A673 (cell line): ENCODE measurements at regions not wholly inside any gene's neighbourhood (a gene's known extent, or its start where the extent isn't known, plus 50 kb on each side); places are given as distances from the start of the nearest gene placed in this dataset.

ENCODE experiments used
- BruUV-seq: library from RNA; stranded (reverse); fragments of 400-500 nt; replicated peaks from 2 replicates; lab custom pipeline; 2021; lab: Mats Ljungman, UMichigan
- CTCF ChIA-PET: fragments of 300-600 bp; sonication (Branson Sonifier 250); formaldehyde crosslinking; loops from one replicate; lab custom pipeline; 2022; ENCODE audit warnings: antibody characterized with exemption; lab: Charles Lee
- POLR2A ChIA-PET: fragments of 300-600 bp; sonication (Branson Sonifier 250); formaldehyde crosslinking; loops from one replicate; lab custom pipeline; 2022; ENCODE audit warnings: antibody characterized with exemption; ENCODE audit not compliant: low non-redundant PET; lab: Charles Lee
- DNase-seq: peaks from one replicate; pipeline ENCODE4 v3.0.0-alpha.2; 2015; ENCODE audit warnings: low spot score
- H3K27ac ChIP-seq: fragments of 200-600 bp; sonication (generic); 2 replicates; pipeline ENCODE4 v1.5.1; 2016; ENCODE audit warnings: mixed run types, low read depth, mild to moderate bottlenecking, mixed read lengths, antibody characterized with exemption, low read length; ENCODE audit not compliant: poor library complexity, severe bottlenecking
- H3K27me3 ChIP-seq: fragments of 200-600 bp; sonication (generic); replicated peaks from 2 replicates; pipeline ENCODE4 v1.6.1; 2017; ENCODE audit warnings: mixed run types, low read depth, mild to moderate bottlenecking, mixed read lengths, antibody characterized with exemption, low read length; ENCODE audit not compliant: insufficient read depth, poor library complexity
- H3K36me3 ChIP-seq: fragments of 200-600 bp; sonication (generic); 2 replicates; pipeline ENCODE4 v1.6.1; 2016; ENCODE audit warnings: mixed run types, mild to moderate bottlenecking, mixed read lengths, antibody characterized with exemption, low read length; ENCODE audit not compliant: insufficient read depth, poor library complexity, severe bottlenecking
- H3K4me1 ChIP-seq: fragments of 200-600 bp; sonication (generic); 2 replicates; pipeline ENCODE4 v1.6.1; 2017; ENCODE audit warnings: mixed run types, mild to moderate bottlenecking, mixed read lengths, antibody characterized with exemption, low read length; ENCODE audit not compliant: insufficient read depth, poor library complexity, severe bottlenecking
- H3K4me3 ChIP-seq: fragments of 200-600 bp; sonication (generic); 2 replicates; pipeline ENCODE4 v1.5.1; 2016; ENCODE audit warnings: low read depth, mixed run types, mild to moderate bottlenecking, mixed read lengths, low read length; ENCODE audit not compliant: poor library complexity, severe bottlenecking
- H3K9me3 ChIP-seq: fragments of 200-600 bp; sonication (generic); 2 replicates; pipeline ENCODE4 v1.6.1; 2016; ENCODE audit warnings: mixed run types, low read depth, mild to moderate bottlenecking, mixed read lengths, antibody characterized with exemption, low read length; ENCODE audit not compliant: poor library complexity, severe bottlenecking
- EZH2 ChIP-seq: fragments of 200-600 bp; sonication (generic); IDR thresholded peaks from 2 replicates; pipeline ENCODE4 v1.6.1; 2017; ENCODE audit warnings: borderline replicate concordance, low read depth, mild to moderate bottlenecking, mixed read lengths, antibody characterized with exemption, low read length; ENCODE audit not compliant: poor library complexity, severe bottlenecking
- intact Hi-C: fragments of 100-400 bp; cut with micrococcal nuclease; formaldehyde crosslinking; loops from one replicate; pipeline ENCODE4 v1.10.0; 2022; ENCODE audit not compliant: unreplicated experiment
- TF ChIP-seq, protein P1 (sequence below): fragments of 300-800, 200-600 bp; sonication (generic); conservative IDR thresholded peaks from 2 replicates; pipeline ENCODE4 v1.5.1; 2017; ENCODE audit warnings: low read depth, mild to moderate bottlenecking, antibody characterized with exemption, low read length, moderate library complexity, mixed read lengths

DNA sequence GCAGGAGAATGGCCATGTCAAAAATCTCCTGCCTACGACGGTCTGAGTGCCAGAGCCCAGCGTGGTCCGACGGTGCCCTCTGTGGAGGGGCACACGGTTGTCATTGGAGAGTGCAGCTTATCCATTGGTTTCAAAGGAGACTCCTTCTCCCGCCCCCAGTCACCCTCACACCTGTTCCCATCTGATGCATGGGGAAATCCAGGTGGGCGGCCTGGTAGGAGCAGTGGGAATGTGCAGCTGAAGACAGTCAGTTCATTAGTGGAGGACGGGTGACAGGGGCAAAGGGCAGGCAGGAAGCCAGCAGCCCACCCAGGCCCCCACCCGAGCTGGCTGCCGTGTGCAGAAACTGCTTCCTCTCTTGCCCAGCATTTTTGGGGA is 162.3 kb downstream of the IRF8 start:
- H3K9me3 ChIP-seq: no peaks in the 10 kb centered on the region
- H3K27ac ChIP-seq: no peak overlapping the region
- intact Hi-C loops: no loop called here
- TF ChIP-seq, protein P1, sequence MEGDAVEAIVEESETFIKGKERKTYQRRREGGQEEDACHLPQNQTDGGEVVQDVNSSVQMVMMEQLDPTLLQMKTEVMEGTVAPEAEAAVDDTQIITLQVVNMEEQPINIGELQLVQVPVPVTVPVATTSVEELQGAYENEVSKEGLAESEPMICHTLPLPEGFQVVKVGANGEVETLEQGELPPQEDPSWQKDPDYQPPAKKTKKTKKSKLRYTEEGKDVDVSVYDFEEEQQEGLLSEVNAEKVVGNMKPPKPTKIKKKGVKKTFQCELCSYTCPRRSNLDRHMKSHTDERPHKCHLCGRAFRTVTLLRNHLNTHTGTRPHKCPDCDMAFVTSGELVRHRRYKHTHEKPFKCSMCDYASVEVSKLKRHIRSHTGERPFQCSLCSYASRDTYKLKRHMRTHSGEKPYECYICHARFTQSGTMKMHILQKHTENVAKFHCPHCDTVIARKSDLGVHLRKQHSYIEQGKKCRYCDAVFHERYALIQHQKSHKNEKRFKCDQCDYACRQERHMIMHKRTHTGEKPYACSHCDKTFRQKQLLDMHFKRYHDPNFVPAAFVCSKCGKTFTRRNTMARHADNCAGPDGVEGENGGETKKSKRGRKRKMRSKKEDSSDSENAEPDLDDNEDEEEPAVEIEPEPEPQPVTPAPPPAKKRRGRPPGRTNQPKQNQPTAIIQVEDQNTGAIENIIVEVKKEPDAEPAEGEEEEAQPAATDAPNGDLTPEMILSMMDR: no peak
- no peak for TF ChIP-seq EZH2
- H3K4me3 ChIP-seq: no peak overlapping the region
- POLR2A ChIA-PET: no interaction called here
- no peaks in the 10 kb centered on the region for H3K36me3 ChIP-seq
- DNase-seq: no peak
- CTCF ChIA-PET: no interaction called here
- H3K4me1 ChIP-seq: no peaks in the 10 kb centered on the region
- H3K27me3 ChIP-seq: peaks cover 35% of the 10 kb centered on the region
- BruUV-seq: no TSS peak

GRCh38 chr16:86061721-86062120 is 162.8 kb downstream of the IRF8 start:
- DNase-seq: no peak
- no TSS peak for BruUV-seq
- Histone ChIP-seq H3K36me3 (no peaks in the 10 kb centered on the region), H3K4me1 (no peaks in the 10 kb centered on the region), H3K27me3 (peaks cover 35% of the 10 kb centered on the region), H3K27ac (no peak overlapping the region), H3K9me3 (no peaks in the 10 kb centered on the region), H3K4me3 (no peak overlapping the region)
- ChIA-PET POLR2A (no interaction called here), CTCF (no interaction called here)
- TF ChIP-seq, protein P1: no peak
- TF ChIP-seq EZH2: no peak
- intact Hi-C loops: no loop called here

- ChIA-PET CTCF (no interaction called here), POLR2A (no interaction called here)
- Histone ChIP-seq H3K4me3 (no peak overlapping the region), H3K9me3 (no peaks in the 10 kb centered on the region), H3K36me3 (no peaks in the 10 kb centered on the region), H3K27ac (no peak overlapping the region), H3K27me3 (peaks cover 30% of the 10 kb centered on the region), H3K4me1 (no peaks in the 10 kb centered on the region)
- TF ChIP-seq EZH2: no peak
- TF ChIP-seq, protein P1: no peak
- no peak for DNase-seq
- intact Hi-C loops: no loop called here
- no TSS peak for BruUV-seq
These were observed 163.5 kb downstream of the IRF8 start for GRCh38 chr16:86062271-86062965.
